ENCODE measurements at regions not wholly inside any gene's neighbourhood (a gene's known extent, or its start where the extent isn't known, plus 50 kb on each side); places are given as distances from the start of the nearest gene placed in this dataset.

GRCh38 chr5:125044491-125045282 is 298.2 kb upstream of the ZNF608 start:
- no peak for TF ChIP-seq CTCF (IDR thresholded peaks at IDR 0.05)
- TF ChIP-seq POLR2A (IDR thresholded peaks at IDR 0.05) = no peak
